GM18858 (cell line): ENCODE measurements at regions not wholly inside any gene's neighbourhood (a gene's known extent, or its start where the extent isn't known, plus 50 kb on each side); places are given as distances from the start of the nearest gene placed in this dataset.

Experiments
- ATAC-seq: cut with Tn5 transposase; IDR thresholded peaks from one replicate; pipeline ENCODE4 v1.9.1; 2021; ENCODE audit not compliant: unreplicated experiment

DNA sequence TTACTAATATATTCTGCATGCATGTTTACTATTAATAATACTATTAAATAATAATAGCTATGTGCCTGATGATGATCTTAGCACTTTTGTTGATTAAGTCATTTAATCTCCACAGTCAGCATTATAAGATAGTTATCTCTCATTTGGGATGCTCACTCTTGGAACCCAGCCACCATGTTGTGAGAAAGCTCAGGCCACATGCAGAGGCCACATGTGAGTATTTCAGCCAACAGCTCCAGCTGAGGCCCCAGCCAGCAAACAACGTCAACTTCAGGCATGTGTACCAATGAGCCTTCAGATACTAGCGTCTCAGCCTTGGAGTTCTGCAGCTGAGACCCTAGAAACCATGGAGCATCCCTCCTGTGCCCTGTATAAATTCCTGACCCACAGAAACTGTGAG lies 798.1 kb upstream of the LRRC4C start:
- ATAC-seq = no peak

GRCh38 chr11:42265072-42265471 lies 805.6 kb upstream of the LRRC4C start:
- ATAC-seq = no peak

GRCh38 chr11:42271306-42271705 lies 811.9 kb upstream of the LRRC4C start:
- ATAC-seq = no peak

DNA sequence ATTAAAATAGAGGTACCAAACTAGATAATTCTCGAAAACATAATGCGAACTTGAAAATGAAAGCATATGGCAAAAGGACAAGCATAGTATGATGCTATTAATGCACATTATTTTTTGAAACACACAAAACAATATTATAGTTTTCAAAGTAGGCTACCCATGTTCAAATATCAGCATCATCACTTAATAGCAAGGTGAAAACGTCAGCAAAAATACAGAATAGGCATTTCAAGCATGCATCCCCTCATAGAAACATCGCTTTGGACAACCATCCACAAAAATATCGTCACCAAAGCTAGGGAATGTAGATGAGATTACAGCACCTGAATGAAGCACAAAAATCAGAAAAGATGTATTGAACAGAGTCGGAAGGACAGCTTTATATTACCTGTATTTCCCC lies 814.5 kb upstream of the LRRC4C start:
- no peak for ATAC-seq

GRCh38 chr11:42296910-42297309 lies 837.5 kb upstream of the LRRC4C start:
- no peak for ATAC-seq

DNA sequence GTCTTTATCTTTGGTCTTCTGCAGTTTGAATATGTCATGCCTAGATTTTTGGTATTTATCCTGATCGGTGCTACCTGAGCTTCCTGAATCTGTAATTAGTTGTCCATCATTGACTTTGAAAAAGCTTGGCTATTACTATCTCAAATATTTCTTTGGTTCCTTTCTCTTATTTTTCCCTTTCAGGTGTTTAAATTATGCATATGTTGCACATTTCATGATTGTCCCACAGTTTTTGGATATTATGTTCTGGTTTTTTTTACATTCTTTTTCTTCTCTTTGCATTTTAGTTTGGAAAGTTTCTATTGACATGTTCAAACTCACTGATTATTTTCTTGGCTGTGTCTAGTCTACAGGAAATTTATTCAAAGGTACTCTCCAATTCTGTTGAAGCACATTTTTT lies 840.3 kb upstream of the LRRC4C start:
- no peak for ATAC-seq

GRCh38 chr11:42301777-42302176 lies 842.3 kb upstream of the LRRC4C start:
- ATAC-seq = no peak

- ATAC-seq = no peak
Observed at GRCh38 chr11:42311514-42311913, 852.1 kb upstream of the LRRC4C start.

DNA sequence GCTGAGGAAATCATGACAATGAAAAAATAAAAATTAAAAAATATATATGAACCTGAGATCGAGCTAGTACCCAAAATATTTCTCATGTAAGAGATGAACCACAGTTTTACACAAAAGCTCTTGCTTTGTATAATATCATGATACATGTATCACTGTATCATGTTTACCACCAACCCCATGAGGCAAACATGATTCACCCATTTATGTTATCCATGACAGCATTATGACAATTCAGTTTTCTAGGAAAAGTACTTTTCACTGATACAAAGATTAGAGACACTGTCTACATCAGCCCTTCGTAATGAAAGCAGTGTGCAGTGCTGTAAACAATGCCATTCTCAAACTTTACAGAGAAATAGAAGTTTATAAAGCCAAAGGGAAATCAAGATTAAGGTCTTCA lies 852.5 kb upstream of the LRRC4C start:
- ATAC-seq = no peak

GRCh38 chr11:42315267-42315666 lies 855.8 kb upstream of the LRRC4C start:
- ATAC-seq = no peak

DNA sequence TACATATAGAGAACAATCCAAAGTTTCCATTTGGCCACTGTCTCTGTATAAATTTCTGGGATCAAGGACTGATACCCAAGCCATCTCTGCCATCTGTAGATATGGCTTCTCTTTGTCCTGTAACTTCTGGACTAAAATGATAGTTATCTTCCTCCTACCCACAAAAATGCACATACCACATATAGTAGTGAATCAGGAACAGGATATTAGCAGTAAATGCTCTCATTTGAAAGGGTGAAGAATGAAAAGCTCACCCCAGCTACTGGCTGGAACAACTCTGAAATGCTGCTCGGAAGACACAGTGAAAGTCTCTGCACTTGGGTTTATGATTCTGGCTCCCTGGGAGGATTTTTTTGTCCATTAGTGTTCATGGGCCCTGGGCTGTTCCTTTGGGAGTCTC lies 856.4 kb upstream of the LRRC4C start:
- no peak for ATAC-seq

GRCh38 chr11:42319921-42320320 lies 860.5 kb upstream of the LRRC4C start:
- ATAC-seq = no peak

DNA sequence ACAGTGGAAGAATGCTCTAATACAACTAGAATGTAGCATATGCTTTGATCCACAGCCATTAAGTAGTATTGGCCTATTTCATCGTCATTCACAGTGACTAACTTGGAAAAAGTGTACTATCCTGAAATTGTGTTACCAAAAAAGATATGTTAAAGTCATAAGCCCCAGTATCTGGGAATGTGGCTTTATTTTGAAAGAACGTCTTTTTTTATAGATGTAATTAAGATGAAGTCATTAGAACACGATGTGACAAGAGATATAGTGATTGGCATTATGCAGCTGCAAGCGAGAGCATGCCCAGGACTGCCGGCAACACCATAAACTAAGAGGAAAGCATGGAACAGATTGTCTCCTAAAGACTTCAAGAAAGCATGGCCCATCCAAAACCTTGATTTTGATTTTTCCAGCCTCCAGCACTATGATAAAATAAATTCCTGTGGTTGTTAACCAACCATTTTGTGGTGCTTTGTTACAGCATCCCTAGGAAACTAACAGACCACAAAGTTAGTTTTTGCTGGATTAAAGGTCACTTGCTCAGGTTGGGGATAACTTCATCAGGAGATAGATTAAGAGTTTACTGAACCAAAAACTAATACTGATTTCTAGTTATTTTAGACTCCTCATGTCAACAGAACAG lies 870.6 kb upstream of the LRRC4C start:
- no peak for ATAC-seq

- no peak for ATAC-seq
Observed at GRCh38 chr11:42337786-42338455, 878.5 kb upstream of the LRRC4C start.

GRCh38 chr11:42344204-42344792 lies 884.8 kb upstream of the LRRC4C start:
- no peak for ATAC-seq

GRCh38 chr11:42345933-42346332 lies 886.5 kb upstream of the LRRC4C start:
- ATAC-seq = no peak

DNA sequence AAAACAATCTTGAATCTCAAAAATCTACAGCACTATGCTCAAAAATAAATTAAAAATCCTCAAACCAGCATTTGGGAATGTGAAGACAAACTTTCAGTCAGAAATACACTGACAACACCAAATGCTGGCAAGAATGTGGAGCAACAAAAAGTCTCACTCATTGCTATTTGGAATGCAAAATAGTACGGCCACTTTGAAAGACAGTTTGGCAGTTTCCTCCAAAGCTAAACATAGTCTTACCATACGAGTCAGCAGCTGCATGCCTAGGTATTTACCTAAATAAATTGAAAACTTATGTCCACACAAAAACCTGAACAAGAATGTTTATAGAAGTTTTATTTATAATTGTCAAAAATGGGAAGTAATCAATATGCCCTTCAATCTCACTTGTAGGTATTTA lies 904.2 kb upstream of the LRRC4C start:
- ATAC-seq = no peak

- no peak for ATAC-seq
Observed at GRCh38 chr11:42390116-42390515, 921.7 kb upstream of the API5 start.

- no peak for ATAC-seq
Observed at GRCh38 chr11:42397483-42397882, 914.3 kb upstream of the API5 start.

DNA sequence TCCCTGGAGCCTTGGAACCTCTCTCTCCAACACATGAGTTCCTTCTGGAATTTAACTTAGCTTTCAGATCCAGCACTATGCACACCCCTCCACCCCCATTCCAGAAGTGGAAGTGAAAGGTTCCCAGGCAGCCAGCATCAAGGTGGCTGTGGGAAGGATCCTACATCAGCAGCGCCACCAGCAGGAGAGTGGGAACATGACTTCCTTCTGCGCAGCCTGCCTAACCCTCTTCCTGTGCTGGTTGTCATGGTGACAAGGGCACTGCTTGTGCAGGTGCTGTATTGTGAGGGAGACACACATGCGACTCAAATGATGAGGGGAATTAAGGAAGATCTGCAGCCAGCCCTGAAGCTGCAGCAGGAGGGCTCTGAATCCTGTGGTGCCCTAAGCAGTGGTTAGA lies 904.5 kb upstream of the API5 start:
- ATAC-seq = no peak

DNA sequence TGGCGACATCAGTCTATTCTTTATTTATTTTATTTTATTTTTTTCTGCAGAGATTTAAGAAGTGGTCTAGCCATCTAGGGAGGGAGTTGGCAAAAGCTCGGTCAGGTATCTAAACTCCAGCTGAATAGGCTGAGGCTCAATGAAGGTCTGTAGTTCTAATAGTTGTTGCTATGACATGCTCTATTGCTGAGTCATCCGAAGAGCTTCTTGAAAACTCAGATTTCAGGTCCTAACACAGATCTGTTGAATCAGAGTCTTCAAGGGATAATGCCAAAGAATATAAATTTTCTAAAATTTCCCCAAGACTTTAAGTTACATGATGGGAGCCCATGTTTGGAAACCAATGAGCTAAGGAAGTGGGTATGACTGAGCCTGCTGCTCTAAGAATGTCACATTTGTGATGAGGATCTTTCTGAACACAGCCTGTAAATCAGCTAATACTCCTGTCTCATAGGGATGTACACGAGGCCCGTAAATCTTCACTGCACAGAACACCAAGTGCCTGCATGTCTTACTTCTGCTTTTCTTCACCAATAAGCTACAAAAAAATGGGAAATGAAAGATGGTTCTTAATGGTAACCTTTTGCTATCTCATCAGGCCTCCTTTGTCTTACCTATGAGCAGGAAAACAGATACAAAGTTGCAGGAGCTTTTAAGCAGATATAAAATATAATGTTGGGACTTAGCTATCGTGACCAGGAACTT lies 901.4 kb upstream of the API5 start:
- ATAC-seq = peak; percentile 53

- no peak for ATAC-seq
Observed at GRCh38 chr11:42412590-42412989, 899.2 kb upstream of the API5 start.
